ENCODE measurements at regions not wholly inside any gene's neighbourhood (a gene's known extent, or its start where the extent isn't known, plus 50 kb on each side); places are given as distances from the start of the nearest gene placed in this dataset.
"Not testable (repeated sequence)": the region's sequence is repeated elsewhere in the genome, so short reads cannot be mapped to it uniquely, and the experiment has no call there.

DNA sequence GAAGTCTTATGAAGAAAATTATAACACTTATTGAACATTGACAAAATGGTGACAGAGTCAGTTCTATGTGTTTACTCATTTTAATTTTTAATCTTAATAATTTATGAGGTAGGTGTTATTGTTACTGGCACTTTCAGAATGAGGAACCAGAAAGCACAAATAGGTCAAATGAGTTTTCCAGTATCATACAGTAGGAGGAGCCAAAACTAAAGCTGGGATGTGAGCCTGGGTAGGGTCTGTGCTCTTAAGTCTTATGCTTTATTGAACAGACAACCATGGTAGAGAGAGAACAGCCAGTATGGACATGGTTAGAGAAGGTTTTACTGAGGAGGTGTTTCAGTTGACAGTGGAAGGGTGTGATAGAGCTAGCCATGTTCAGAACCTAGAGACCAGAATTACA is 775.7 kb downstream of the TMTC2 start:
- TF ChIP-seq, protein P1, sequence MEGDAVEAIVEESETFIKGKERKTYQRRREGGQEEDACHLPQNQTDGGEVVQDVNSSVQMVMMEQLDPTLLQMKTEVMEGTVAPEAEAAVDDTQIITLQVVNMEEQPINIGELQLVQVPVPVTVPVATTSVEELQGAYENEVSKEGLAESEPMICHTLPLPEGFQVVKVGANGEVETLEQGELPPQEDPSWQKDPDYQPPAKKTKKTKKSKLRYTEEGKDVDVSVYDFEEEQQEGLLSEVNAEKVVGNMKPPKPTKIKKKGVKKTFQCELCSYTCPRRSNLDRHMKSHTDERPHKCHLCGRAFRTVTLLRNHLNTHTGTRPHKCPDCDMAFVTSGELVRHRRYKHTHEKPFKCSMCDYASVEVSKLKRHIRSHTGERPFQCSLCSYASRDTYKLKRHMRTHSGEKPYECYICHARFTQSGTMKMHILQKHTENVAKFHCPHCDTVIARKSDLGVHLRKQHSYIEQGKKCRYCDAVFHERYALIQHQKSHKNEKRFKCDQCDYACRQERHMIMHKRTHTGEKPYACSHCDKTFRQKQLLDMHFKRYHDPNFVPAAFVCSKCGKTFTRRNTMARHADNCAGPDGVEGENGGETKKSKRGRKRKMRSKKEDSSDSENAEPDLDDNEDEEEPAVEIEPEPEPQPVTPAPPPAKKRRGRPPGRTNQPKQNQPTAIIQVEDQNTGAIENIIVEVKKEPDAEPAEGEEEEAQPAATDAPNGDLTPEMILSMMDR (conservative IDR thresholded peaks at IDR 0.05): peak; percentile 52
- H3K27ac ChIP-seq: no peak overlapping the region

- TF ChIP-seq, protein P1 (conservative IDR thresholded peaks at IDR 0.05): no peak
- H3K27ac ChIP-seq: no peak overlapping the region
Observed at GRCh38 chr12:83461336-83461935, 774.7 kb downstream of the TMTC2 start.

- TF ChIP-seq, protein P1 (conservative IDR thresholded peaks at IDR 0.05): no peak
Observed at GRCh38 chr12:83451189-83451588, 764.5 kb downstream of the TMTC2 start.

GRCh38 chr12:83434600-83434999 is 747.9 kb downstream of the TMTC2 start:
- TF ChIP-seq, protein P1 (conservative IDR thresholded peaks at IDR 0.05): peak; percentile 61

More at GRCh38 chr12:83451189-83451588, 764.5 kb downstream of the TMTC2 start:
- no peak overlapping the region for H3K27ac ChIP-seq

GRCh38 chr12:83432176-83432719 is 745.5 kb downstream of the TMTC2 start:
- H3K27ac ChIP-seq: no peak overlapping the region
- TF ChIP-seq, protein P1 (conservative IDR thresholded peaks at IDR 0.05): no peak

More at GRCh38 chr12:83434600-83434999, 747.9 kb downstream of the TMTC2 start:
- H3K27ac ChIP-seq: no peak overlapping the region

GRCh38 chr12:83427586-83428136 is 741.0 kb downstream of the TMTC2 start:
- H3K27ac ChIP-seq: not testable (repeated sequence)

- TF ChIP-seq, protein P1 (conservative IDR thresholded peaks at IDR 0.05): no peak
- H3K27ac ChIP-seq: no peak overlapping the region
Observed at GRCh38 chr12:83414981-83415380, 728.3 kb downstream of the TMTC2 start.

- TF ChIP-seq, protein P1 (conservative IDR thresholded peaks at IDR 0.05): no peak
Observed at GRCh38 chr12:83408851-83409250, 722.1 kb downstream of the TMTC2 start.

More at GRCh38 chr12:83408851-83409250, 722.1 kb downstream of the TMTC2 start:
- no peak overlapping the region for H3K27ac ChIP-seq

Measured in VCaP (cell line).